ENCODE measurements at regions not wholly inside any gene's neighbourhood (a gene's known extent, or its start where the extent isn't known, plus 50 kb on each side); places are given as distances from the start of the nearest gene placed in this dataset.

DNA sequence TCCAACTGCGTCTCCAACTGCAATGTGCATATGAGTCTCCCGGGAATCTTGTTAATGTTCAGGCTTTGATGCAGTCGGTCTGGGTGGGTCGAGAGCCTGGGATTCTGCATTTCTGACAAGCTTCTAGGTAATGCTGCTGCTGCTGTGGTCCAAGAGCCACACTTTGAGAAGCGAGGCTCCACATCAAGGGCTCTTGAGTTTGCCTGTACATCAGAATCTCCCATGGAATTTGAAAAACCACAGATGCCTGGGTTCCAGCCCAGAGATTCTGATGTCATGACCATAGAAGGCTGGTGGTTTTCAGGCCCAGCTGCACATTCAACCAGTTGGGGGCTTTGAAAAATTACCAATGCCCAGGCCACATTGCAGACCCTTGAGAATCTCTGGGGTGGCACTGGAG is 93.9 kb upstream of the TARDBP start:
- TF ChIP-seq TAF1 (IDR thresholded peaks at IDR 0.05; ENCODE audit: low read depth), result no peak
- no peak for TF ChIP-seq YY1 (IDR thresholded peaks at IDR 0.05; ENCODE audit: low read depth)
- no peak for TF ChIP-seq EP300 (IDR thresholded peaks at IDR 0.05; ENCODE audit: borderline replicate concordance)
- TF ChIP-seq MAX (IDR thresholded peaks at IDR 0.05), result no peak
- TF ChIP-seq REST (IDR thresholded peaks at IDR 0.05; ENCODE audit: low read depth), result no peak
- no peak for TF ChIP-seq FOXM1 (IDR thresholded peaks at IDR 0.05; ENCODE audit: borderline replicate concordance, low read depth)
- TF ChIP-seq CREB1 (IDR thresholded peaks at IDR 0.05; ENCODE audit: low read depth), result no peak

Measured in Ishikawa (cell line).